BE2C (cell line): ENCODE measurements at regions not wholly inside any gene's neighbourhood (a gene's known extent, or its start where the extent isn't known, plus 50 kb on each side); places are given as distances from the start of the nearest gene placed in this dataset.

Experiments used
- DNase-seq: peaks from one replicate; pipeline ENCODE4 v3.0.0-alpha.2; 2020
- H3K27me3 ChIP-seq: fragments of 250-450 bp; sonication (Bioruptor Pico); 2 replicates; pipeline ENCODE4 v1.5.1; 2020; ENCODE audit warnings: mild to moderate bottlenecking
- H3K36me3 ChIP-seq: fragments of 250-450 bp; sonication (Bioruptor Pico); 2 replicates; pipeline ENCODE4 v1.5.1; 2020; ENCODE audit warnings: mild to moderate bottlenecking
- H3K4me1 ChIP-seq: fragments of 250-450 bp; sonication (Bioruptor Pico); 2 replicates; pipeline ENCODE4 v1.5.1; 2020
- H3K4me3 ChIP-seq: 2 replicates; pipeline ENCODE4 v1.5.1; 2011; ENCODE audit warnings: low read depth, low read length
- H3K9me3 ChIP-seq: fragments of 250-450 bp; sonication (Bioruptor Pico); 2 replicates; pipeline ENCODE4 v1.5.1; 2020
- CTCF ChIP-seq: IDR thresholded peaks from 2 replicates; pipeline ENCODE4 v1.5.1; 2012; ENCODE audit warnings: mild to moderate bottlenecking, low read depth, low read length

GRCh38 chr5:53422539-53422938 is 57.9 kb upstream of the FST start:
- H3K36me3 ChIP-seq = no peaks in the 10 kb centered on the region
- no peak overlapping the region for H3K4me3 ChIP-seq
- peaks cover 5% of the 10 kb centered on the region for H3K4me1 ChIP-seq
- no peak for TF ChIP-seq CTCF
- no peaks in the 10 kb centered on the region for H3K9me3 ChIP-seq
- DNase-seq = no peak
- no peaks in the 10 kb centered on the region; the same call in 1 of the 2 replicates for H3K27me3 ChIP-seq

- H3K9me3 ChIP-seq = no peaks in the 10 kb centered on the region
- TF ChIP-seq CTCF = no peak
- no peaks in the 10 kb centered on the region; the same call in 1 of the 2 replicates for H3K27me3 ChIP-seq
- H3K4me3 ChIP-seq = no peak overlapping the region
- no peak for DNase-seq
- H3K36me3 ChIP-seq = no peaks in the 10 kb centered on the region
- peaks cover 5% of the 10 kb centered on the region for H3K4me1 ChIP-seq
These were observed 56.7 kb upstream of the FST start for GRCh38 chr5:53423724-53424123.

DNA sequence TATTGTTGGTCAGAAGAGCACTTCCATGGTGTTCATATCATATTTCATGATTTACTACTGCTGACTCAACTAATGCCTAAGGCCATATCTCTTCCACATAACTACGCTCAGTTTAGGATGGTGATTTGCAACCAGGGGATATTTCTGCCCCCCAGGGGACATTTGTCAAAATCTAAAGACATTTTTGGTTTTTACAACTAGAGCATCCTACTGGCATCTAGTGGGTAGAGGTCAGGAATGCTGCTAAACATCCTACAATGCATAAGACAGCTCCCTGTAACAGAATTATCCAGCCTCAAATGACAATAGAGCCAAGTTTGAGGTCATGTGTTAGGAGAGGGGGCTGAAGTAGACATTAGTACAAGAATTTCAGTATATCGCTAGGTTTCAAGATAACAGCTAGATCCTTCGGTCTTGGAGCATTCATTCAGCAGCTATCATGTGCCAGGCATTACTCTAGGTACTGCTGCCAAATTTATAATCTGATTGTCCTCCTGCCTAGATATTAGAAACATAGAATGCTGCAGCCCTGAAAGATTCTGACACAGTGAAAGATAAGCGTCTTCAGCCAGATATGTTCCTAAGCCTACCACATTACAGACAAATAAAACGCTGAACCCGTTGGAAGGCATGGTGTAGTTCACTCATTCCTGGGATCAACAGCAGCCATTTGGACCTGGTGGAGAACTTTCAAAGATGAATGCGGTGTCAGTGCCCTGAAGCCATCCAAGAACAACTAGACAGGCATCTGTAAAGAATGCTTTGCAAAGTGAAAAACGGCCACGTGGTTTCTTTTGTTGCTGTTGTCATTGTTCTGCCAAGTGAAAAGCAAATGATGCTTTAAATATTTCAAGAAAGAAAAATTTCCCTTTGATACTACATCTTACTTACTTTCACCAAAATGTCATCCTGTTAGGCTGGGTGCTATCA is 55.5 kb upstream of the FST start:
- TF ChIP-seq CTCF = no peak
- peaks cover 5% of the 10 kb centered on the region for H3K4me1 ChIP-seq
- no peaks in the 10 kb centered on the region; the same call in 1 of the 2 replicates for H3K27me3 ChIP-seq
- H3K36me3 ChIP-seq = no peaks in the 10 kb centered on the region
- no peak for DNase-seq
- H3K9me3 ChIP-seq = no peaks in the 10 kb centered on the region
- H3K4me3 ChIP-seq = no peak overlapping the region

DNA sequence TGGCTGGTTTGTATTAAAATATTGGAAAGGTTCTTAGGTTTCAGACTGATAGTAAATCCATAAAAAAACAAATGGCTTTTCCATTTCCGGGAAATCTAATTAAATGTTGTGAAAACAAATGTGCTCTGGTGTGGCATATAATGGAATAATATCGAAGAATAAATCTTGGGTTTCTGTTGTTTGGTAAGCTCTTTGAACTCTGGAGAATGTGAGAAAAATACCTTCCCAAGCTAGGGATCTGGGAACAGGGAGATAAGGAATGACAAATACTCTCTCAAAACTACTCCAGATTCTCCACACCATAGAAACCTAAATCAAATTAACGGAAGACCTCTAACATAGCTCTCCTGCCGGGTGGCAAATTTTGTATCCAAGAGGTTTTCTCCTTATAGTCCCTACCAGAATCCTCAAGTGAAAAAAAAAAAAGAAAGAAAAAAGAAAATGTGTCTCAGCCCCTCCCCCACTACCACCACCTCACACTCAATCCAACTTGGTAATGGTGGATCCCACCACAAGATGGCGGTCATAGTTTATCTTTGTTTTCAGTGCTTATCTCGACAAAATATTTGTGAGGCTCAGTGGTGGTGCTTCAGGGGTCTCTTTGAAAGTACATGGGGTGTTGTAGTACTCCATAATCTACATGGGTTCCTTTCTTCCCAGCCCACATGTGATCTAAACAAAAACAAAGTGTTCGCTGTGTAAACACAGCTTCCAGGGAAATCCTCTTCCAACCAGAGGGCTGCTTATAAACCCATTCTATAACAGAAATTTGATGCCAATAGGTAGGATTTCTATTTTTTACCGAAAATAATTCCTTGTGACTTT is 54.5 kb upstream of the FST start:
- H3K4me3 ChIP-seq = no peak overlapping the region
- TF ChIP-seq CTCF = peak; percentile 62
- peak; percentile 50 for DNase-seq

DNA sequence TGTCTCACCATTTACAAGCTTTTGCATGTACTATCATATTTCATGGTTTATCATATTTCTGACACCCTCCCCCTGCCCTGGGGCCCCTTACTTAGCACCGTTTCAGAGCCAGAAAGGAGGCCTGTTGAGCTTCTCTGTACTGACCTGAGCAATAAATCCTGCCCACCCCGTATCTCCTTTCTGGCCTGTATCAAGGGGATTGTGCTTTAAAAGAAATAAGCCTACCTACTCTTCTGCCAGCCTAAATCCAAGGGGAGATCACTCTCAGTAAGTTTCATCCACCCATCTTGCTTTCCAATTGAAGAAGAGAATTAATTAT is 54.0 kb upstream of the FST start:
- Histone ChIP-seq H3K9me3 (no peaks in the 10 kb centered on the region), H3K36me3 (no peaks in the 10 kb centered on the region), H3K4me3 (no peak overlapping the region), H3K4me1 (peaks cover 5% of the 10 kb centered on the region), H3K27me3 (no peaks in the 10 kb centered on the region; the same call in 1 of the 2 replicates)
- no peak for DNase-seq
- no peak for TF ChIP-seq CTCF

More for the DNA sequence above, 54.5 kb upstream of the FST start:
- Histone ChIP-seq H3K4me1 (peaks cover 5% of the 10 kb centered on the region), H3K27me3 (no peaks in the 10 kb centered on the region; the same call in 1 of the 2 replicates), H3K9me3 (no peaks in the 10 kb centered on the region), H3K36me3 (no peaks in the 10 kb centered on the region)
